GM18907 (cell line): ENCODE measurements at regions not wholly inside any gene's neighbourhood (a gene's known extent, or its start where the extent isn't known, plus 50 kb on each side); places are given as distances from the start of the nearest gene placed in this dataset.
"Not testable (repeated sequence)": the region's sequence is repeated elsewhere in the genome, so short reads cannot be mapped to it uniquely, and the experiment has no call there.

Experiments used
- ATAC-seq: cut with Tn5 transposase; IDR thresholded peaks from one replicate; pipeline ENCODE4 v1.9.1; 2021; ENCODE audit warnings: mild to moderate bottlenecking, moderate library complexity; ENCODE audit not compliant: unreplicated experiment

GRCh38 chrX:8105531-8105930 lies 65.5 kb downstream of the VCX2 start:
- no peak for ATAC-seq

DNA sequence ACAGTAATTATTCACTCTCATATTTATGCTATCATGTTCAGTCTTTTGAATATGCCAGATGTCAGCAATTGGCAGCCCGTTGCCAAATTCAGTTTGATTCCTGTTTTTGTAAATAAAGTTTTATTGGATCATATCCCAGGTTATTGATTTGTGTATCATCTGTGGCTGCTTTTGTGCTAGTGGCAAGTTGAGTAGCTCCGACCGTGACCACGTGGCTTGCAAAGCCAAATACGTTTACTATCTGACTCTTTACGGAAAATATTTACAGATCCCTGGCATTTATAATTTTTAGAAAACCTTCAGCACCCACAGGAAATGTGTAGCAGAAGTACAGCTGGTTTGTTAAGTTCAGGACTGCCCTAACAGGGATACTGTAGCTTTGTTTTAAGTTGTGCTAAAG lies 67.4 kb downstream of the VCX2 start:
- ATAC-seq: no peak

DNA sequence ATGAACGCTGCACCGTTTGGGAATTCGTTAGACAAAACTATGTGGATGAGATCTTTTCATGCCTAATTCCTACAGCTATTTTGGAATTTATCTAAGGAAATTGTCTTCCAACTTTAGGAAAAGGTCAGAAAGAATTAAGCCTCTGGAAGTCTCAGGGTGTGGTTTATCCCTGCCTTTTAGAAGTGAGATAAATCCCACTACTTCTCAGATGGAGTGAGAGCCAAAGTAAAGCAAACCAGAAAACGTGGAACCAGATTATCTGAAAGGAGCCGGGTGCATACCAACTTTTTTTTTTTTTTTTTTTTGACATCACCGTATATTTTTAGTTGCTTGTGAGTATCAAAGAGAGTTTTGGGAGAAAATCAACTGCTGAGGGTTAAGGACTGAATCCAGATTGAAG lies 79.6 kb downstream of the VCX2 start:
- ATAC-seq: no peak

- no peak for ATAC-seq
Measured at GRCh38 chrX:8090906-8091305, 80.2 kb downstream of the VCX2 start.

DNA sequence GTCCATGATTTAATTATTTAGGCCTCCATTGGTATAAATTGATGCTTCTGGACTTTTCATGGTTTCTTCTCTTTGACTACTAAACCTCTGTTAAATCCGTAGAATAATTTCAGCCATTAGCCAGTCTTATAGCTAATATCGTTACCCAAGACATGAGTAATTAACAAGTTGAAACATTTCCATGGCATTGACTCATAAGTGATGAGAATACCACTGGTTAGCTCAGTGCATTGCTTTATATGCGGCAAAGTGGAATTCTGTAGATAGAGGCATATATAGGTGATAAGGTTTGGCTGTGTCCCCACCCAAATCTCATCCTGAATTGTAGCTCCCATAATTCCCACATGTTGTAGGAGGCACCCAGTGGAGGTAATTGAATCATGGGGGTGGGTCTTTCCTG lies 80.6 kb downstream of the VCX2 start:
- ATAC-seq: no peak

DNA sequence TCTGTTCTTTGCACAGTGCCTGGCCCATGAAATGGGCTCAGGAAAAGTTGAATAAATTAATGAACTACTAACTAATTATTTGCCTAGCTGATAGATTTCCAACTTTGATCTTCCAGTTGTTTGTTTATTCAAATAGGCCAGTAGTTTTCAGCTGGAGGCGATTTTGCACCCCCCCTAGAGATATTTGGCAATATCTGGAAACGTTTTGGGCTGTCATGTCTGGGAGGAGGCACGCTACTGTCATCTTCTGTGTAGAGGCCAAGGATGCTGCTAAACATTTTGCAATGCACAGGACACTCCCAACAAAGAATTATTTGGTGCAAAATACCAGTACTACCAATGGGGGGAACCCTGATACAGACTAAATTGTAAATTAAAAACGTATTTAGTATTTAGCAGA lies 81.9 kb downstream of the VCX2 start:
- no peak for ATAC-seq

DNA sequence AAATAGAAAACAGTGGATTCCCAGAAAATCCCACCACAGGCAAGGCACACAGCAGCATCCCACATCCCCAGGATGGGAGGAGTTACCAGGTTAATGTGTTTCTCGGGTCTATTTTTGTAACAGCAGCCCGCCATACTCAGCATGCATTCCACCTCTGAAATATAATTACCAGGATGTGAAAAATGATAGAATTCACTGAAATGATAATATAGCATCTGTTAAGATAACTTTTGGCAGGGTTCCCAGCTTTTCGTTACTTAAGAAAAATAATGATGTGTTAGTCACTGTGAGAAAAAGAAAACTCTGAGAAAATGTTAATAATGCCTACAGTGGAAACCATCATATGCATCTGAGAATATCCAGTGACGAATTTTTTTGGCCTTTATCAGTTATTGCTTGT lies 87.1 kb downstream of the VCX2 start:
- no peak for ATAC-seq

DNA sequence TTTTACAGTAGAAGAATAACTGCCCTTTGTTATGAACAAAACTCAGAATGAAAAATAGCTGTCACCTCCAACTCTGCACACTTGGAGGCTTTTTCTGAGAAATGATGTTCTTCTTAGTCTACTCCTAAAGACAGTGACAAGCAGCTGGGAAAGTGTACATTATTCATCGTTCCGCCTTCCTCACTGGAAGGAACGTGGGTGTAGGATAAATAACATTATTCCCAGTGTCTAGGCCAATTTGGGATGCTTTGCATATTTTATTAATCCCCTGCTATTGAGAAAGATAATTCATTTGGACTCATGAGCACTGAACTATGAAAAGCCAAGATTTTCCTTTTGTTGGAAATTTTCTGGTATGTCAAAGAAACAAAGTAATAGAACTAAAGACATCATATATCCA lies 87.8 kb downstream of the VCX2 start:
- ATAC-seq: no peak

DNA sequence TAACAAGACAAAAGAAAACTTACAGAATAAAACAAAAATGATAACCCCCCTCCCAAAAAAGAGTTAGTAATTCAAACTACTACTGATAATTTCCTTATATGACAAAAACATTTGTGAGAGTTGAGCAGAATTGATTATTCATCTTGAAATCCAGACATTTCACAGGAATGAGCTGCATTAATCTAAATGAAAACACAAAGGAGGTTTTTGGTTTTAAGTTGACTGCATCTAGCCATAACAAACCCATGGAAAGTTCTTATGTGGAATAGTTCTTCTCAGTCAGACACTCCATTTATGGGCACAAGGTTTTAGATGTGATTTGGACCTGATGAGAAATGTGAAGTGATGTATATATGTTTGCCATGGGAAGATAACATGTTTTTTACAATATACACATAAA lies 95.4 kb downstream of the VCX2 start:
- no peak for ATAC-seq

GRCh38 chrX:8067754-8068462 lies 103.2 kb downstream of the VCX2 start:
- ATAC-seq: no peak

GRCh38 chrX:8052909-8053308 lies 118.2 kb downstream of the VCX2 start:
- ATAC-seq: no peak

DNA sequence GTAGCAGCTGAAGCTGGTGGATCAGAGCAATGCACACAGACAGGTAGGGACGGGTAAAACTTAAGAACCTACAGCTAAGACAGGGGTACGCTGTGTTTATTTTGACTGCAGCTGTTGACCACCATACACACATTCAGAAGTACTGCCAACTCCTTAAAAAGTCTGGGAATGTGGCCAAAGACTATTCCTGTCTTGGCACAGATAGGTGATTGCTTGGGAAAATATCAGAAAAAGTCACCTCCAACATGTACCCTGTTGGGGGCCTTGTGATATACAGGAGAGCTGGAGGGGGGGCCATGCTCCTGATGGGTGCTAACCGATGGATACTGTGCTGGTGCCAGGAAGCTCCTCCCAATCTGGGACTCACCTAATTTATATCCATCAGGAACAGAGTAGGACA lies 121.2 kb downstream of the VCX2 start:
- no peak for ATAC-seq

DNA sequence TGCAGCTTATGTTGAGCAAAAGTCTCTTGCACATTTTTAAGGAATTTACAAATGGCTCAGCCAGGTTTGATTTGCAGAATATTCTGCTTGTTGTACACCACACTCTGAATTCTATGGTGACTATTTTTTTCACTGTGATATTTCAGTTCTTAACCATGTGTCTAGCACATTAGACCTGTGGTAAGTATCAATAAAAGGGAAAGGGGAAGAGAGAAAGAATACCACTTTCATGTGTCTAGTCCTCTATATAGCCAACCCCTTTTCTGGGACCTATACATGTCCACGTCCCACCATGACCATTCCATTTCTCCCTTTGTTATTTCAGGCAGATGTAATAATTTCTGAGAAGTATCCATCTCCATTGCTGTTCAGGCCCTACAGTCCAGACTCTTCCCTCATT lies 121.3 kb upstream of the PNPLA4 start:
- no peak for ATAC-seq

DNA sequence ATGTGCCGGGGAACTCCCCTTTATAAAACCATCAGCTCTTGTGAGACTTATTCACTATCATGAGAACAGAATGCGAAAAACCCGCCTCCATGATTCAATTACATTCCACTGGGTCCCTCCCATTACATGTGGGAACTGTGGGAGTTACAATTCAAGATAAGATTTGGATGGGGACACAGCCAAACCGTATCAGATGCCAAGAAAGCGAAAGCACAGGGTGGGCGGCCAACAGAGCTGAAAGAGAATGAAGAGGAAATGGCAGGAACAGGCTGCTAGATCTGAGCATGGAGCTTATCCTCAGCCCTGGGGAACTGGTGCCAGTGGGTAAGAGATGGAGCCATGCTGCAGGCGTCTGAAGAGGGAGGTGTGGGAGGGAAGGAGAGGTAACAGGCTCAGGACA lies 117.7 kb upstream of the PNPLA4 start:
- ATAC-seq: no peak

DNA sequence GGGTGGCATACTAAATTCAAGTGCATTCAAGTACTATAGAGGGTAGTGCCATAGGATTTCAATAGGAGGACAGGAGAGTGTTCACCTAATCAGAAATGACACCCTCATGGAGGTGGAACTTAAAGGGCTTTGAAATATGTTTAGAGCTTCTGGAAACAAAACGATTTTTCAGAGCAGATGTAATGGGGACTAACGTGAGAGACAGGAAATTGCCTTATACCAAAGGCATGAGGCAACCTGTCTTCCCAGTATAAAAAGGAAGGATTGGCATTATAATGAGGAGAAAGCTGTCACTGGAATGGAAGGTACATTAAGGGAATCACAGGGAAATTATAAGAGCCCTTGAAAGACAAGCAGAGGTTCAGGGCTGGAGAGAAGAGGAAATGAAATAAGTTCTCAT lies 116.3 kb upstream of the PNPLA4 start:
- no peak for ATAC-seq

DNA sequence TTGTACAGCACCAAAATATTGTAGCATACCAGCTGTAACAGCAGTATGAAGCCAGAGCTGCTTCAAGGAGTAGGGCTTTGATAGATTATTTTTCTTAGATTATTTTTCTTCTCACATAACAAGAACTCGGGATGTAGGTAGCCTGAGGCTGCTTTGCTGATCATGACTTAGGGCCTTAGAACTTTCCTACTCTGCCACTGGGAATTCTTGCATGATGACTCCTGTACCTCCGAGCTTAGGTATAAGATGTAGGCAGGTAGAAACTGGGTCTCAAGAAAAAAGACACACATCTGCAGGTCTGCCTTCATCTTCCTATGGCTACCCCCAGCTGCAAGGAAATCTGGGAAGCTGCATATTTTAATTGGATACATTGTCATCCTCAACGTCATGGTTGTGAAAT lies 115.9 kb upstream of the PNPLA4 start:
- ATAC-seq: no peak

DNA sequence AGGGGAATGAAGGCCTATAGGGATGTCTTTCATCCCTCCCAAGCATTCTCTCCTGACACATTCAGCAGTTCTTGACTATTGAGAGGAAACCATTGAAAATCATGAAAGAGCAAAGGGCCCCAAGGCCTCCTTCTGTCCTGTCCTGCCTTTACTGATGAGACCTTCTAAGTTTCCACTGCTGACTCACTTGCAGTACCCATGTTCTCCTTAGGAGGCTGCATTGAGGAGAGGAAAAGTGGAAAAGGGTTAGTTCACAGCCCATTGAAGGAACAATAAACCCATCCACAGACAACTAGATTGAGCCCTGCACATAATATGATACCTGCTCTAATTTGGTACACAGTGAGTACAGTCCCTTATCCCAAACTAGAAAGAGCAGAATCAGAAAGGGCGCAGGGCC lies 115.1 kb upstream of the PNPLA4 start:
- ATAC-seq: no peak

DNA sequence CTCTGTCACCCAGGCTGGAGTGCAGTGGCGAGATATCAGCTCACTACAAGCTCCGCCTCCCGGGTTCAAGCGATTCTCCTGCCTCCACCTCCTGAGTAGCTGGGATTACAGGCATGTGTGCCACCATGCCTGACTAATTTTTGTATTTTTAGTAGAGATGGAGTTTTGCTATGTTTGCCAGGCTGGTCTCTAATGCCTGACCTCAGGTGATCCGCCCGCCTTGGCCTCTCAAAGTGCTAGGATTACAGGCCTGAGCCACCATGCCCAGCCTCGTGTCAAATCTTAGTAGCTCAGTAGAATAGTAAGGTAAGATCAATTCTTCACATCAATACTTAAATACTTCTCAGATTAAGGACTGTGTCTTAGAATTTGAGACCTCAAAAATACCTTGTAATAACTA lies 112.5 kb upstream of the PNPLA4 start:
- not testable (repeated sequence) for ATAC-seq

GRCh38 chrX:8037593-8038348 lies 110.6 kb upstream of the PNPLA4 start:
- ATAC-seq: no peak

- ATAC-seq: no peak
Measured at GRCh38 chrX:8036914-8037313, 109.7 kb upstream of the PNPLA4 start.

DNA sequence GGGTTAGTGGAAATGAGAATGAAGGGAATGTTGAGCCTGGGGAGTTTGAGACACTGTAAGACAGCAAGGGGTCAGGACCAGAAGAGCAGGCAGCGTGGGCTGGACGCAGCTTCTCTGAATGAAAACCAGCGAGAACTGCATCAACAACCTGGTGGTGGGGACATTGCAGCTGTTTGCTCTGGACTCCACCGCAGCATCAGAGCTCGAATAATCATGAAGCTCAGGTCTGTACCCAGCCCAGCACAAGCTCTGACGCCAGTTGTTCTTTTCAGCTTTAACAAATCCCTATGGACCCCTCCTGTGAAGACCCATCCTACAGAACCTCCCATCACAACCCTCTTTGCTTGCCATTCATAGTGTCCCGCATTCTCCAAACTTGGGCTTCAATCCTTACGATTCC lies 106.8 kb upstream of the PNPLA4 start:
- ATAC-seq: no peak

GRCh38 chrX:8033175-8033574 lies 106.0 kb upstream of the PNPLA4 start:
- ATAC-seq: no peak

DNA sequence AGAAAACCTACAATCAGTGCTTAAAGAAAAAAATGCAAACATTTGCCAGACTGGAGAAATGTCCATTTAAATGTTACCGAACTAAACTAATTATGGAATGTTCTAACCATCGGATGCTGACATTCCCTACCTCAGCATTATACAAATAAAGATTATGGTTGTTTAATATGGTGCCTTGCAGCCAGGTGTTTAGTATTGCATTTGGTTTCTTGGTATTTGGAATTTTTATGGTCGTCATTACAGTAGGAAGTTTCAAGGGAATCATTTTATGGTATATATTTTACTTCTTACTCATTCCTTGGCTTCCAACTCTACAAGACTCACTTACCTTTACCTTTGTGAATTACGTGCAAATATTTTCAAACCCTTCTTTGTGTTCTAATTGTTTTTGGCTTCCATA lies 103.1 kb upstream of the PNPLA4 start:
- ATAC-seq: no peak
